SK-N-SH treated with all-trans-retinoic acid at 6 μM for 48 hours (cell line): ENCODE measurements at regions not wholly inside any gene's neighbourhood (a gene's known extent, or its start where the extent isn't known, plus 50 kb on each side); places are given as distances from the start of the nearest gene placed in this dataset.

Experiments
- ATAC-seq: fragments of 200-7000 bp; cut with Tn5 transposase; 3 replicates; pipeline ENCODE4 v1.9.1; 2020; ENCODE audit warnings: mild to moderate bottlenecking, moderate library complexity
- BACH2 ChIP-seq: fragments of 250-450 bp; sonication (Bioruptor Pico); IDR thresholded peaks from 2 replicates; pipeline ENCODE4 v1.9.0; 2021; ENCODE audit warnings: mild to moderate bottlenecking, borderline replicate concordance
- CSDC2 ChIP-seq: fragments of 250-450 bp; sonication (Bioruptor Pico); IDR thresholded peaks from 2 replicates; pipeline ENCODE4 v1.5.0; 2020; ENCODE audit warnings: mild to moderate bottlenecking, moderate library complexity
- ESRRG ChIP-seq: fragments of 250-450 bp; sonication (Bioruptor Pico); IDR thresholded peaks from 2 replicates; pipeline ENCODE4 v1.6.1; 2021; ENCODE audit warnings: mild to moderate bottlenecking
- PATZ1 ChIP-seq: fragments of 250-450 bp; sonication (Bioruptor Pico); IDR thresholded peaks from 2 replicates; pipeline ENCODE4 v1.8.0; 2020; ENCODE audit warnings: mild to moderate bottlenecking, moderate library complexity, borderline replicate concordance
- RARB ChIP-seq: fragments of 250-450 bp; sonication (Bioruptor Pico); IDR thresholded peaks from 2 replicates; pipeline ENCODE4 v1.8.0; 2021; ENCODE audit warnings: mild to moderate bottlenecking, moderate library complexity
- TOX ChIP-seq: fragments of 250-450 bp; sonication (Bioruptor Pico); IDR thresholded peaks from 2 replicates; pipeline ENCODE4 v1.8.0; 2021; ENCODE audit warnings: mild to moderate bottlenecking, moderate library complexity, borderline replicate concordance
- ZFP3 ChIP-seq: fragments of 250-450 bp; sonication (Bioruptor Pico); IDR thresholded peaks from 2 replicates; pipeline ENCODE4 v1.5.0; 2020; ENCODE audit warnings: mild to moderate bottlenecking, moderate library complexity
- ZFP30 ChIP-seq: fragments of 450-650 bp; formaldehyde crosslinking; IDR thresholded peaks from 2 replicates; pipeline ENCODE4 v1.5.0; 2022; ENCODE audit warnings: mild to moderate bottlenecking, moderate library complexity
- ZNF565 ChIP-seq: fragments of 450-650 bp; formaldehyde crosslinking; conservative IDR thresholded peaks from 2 replicates; pipeline ENCODE4 v1.5.0; 2020; ENCODE audit warnings: low read depth, mild to moderate bottlenecking, moderate library complexity
- ZNF70 ChIP-seq: fragments of 450-650 bp; formaldehyde crosslinking; IDR thresholded peaks from 2 replicates; pipeline ENCODE4 v1.5.0; 2020; ENCODE audit warnings: mild to moderate bottlenecking, moderate library complexity
- TF ChIP-seq, protein P1 (sequence below): fragments of 250-450 bp; sonication (Bioruptor Pico); IDR thresholded peaks from 2 replicates; pipeline ENCODE4 v1.5.1; 2020; ENCODE audit warnings: low read depth, mild to moderate bottlenecking, moderate library complexity

GRCh38 chr1:63721531-63722189, 52.2 kb upstream of the ROR1 start:
- TF ChIP-seq PATZ1 (CRISPR knock-in tag) = no peak
- TF ChIP-seq ZFP30 (CRISPR knock-in tag) = no peak
- no peak for TF ChIP-seq BACH2 (CRISPR knock-in tag)
- TF ChIP-seq ESRRG (CRISPR knock-in tag) = no peak
- TF ChIP-seq CSDC2 (CRISPR knock-in tag) = no peak
- TF ChIP-seq RARB (CRISPR knock-in tag) = no peak
- TF ChIP-seq, protein P1, sequence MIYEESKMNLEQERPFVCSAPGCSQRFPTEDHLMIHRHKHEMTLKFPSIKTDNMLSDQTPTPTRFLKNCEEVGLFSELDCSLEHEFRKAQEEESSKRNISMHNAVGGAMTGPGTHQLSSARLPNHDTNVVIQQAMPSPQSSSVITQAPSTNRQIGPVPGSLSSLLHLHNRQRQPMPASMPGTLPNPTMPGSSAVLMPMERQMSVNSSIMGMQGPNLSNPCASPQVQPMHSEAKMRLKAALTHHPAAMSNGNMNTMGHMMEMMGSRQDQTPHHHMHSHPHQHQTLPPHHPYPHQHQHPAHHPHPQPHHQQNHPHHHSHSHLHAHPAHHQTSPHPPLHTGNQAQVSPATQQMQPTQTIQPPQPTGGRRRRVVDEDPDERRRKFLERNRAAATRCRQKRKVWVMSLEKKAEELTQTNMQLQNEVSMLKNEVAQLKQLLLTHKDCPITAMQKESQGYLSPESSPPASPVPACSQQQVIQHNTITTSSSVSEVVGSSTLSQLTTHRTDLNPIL (CRISPR knock-in tag) = no peak
- TF ChIP-seq ZFP3 (CRISPR knock-in tag) = no peak
- TF ChIP-seq ZNF70 = no peak
- no peak for TF ChIP-seq ZNF565 (CRISPR knock-in tag)
- ATAC-seq = no peak

DNA sequence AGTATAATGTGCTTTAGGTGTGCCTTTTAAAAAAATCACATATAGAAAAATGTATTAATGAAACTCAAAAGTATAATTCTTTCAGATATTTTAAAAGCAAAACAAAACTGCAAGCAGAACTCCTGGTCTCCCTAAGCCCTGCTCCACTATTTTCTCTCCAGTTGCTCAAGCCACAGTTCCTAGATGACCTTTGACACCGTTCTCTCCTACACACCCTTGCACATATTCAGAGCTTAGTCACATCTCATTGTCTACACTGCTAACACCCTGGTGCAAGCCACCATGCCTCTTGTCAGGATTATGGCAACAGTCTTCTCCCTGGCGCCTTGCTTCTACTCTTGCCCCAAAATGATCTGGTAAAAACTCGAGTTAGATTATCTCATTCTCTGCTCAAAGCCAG, 50.2 kb upstream of the ROR1 start:
- no peak for TF ChIP-seq TOX (CRISPR knock-in tag)
- TF ChIP-seq, all 23 proteins: peak for 0
- no peak for ATAC-seq
